ENCODE measurements at regions not wholly inside any gene's neighbourhood (a gene's known extent, or its start where the extent isn't known, plus 50 kb on each side); places are given as distances from the start of the nearest gene placed in this dataset.

- DNase-seq: peak; percentile 14
- in situ Hi-C loops (cut with HindIII; ENCODE audit: low pct_ligation_motif_present, low pct_unique_long_range_greater_than_20kb, low sequenced_read_pairs): no loop called here
Measured at GRCh38 chr9:79360387-79361347, 211.1 kb upstream of the TLE4 start.

GRCh38 chr9:79362100-79363081 lies 209.4 kb upstream of the TLE4 start:
- in situ Hi-C loops (cut with HindIII; ENCODE audit: low pct_ligation_motif_present, low pct_unique_long_range_greater_than_20kb, low sequenced_read_pairs): no loop called here

GRCh38 chr9:79369676-79370075 lies 202.1 kb upstream of the TLE4 start:
- no peak for DNase-seq
- in situ Hi-C loops (cut with HindIII; ENCODE audit: low pct_ligation_motif_present, low pct_unique_long_range_greater_than_20kb, low sequenced_read_pairs): no loop called here

More at GRCh38 chr9:79362100-79363081, 209.4 kb upstream of the TLE4 start:
- DNase-seq: no peak

- DNase-seq: no peak
- in situ Hi-C loops (cut with HindIII; ENCODE audit: low pct_ligation_motif_present, low pct_unique_long_range_greater_than_20kb, low sequenced_read_pairs): no loop called here
Measured at GRCh38 chr9:79371301-79371700, 200.5 kb upstream of the TLE4 start.

GRCh38 chr9:79371948-79372555 lies 199.7 kb upstream of the TLE4 start:
- no peak for DNase-seq
- in situ Hi-C loops (cut with HindIII; ENCODE audit: low pct_ligation_motif_present, low pct_unique_long_range_greater_than_20kb, low sequenced_read_pairs): no loop called here

- in situ Hi-C loops (cut with HindIII; ENCODE audit: low pct_ligation_motif_present, low pct_unique_long_range_greater_than_20kb, low sequenced_read_pairs): no loop called here
- DNase-seq: no peak
Measured at GRCh38 chr9:79377339-79377855, 194.4 kb upstream of the TLE4 start.

- in situ Hi-C loops (cut with HindIII; ENCODE audit: low pct_ligation_motif_present, low pct_unique_long_range_greater_than_20kb, low sequenced_read_pairs): no loop called here
- no peak for DNase-seq
Measured at GRCh38 chr9:79378107-79378506, 193.7 kb upstream of the TLE4 start.

GRCh38 chr9:79382044-79382443 lies 189.7 kb upstream of the TLE4 start:
- in situ Hi-C loops (cut with HindIII; ENCODE audit: low pct_ligation_motif_present, low pct_unique_long_range_greater_than_20kb, low sequenced_read_pairs): no loop called here
- DNase-seq: no peak

- no peak for DNase-seq
- in situ Hi-C loops (cut with HindIII; ENCODE audit: low pct_ligation_motif_present, low pct_unique_long_range_greater_than_20kb, low sequenced_read_pairs): no loop called here
Measured at GRCh38 chr9:79382458-79382857, 189.3 kb upstream of the TLE4 start.

GRCh38 chr9:79383096-79383495 lies 188.7 kb upstream of the TLE4 start:
- no peak for DNase-seq

GRCh38 chr9:79384091-79384490 lies 187.7 kb upstream of the TLE4 start:
- no peak for DNase-seq
- in situ Hi-C loops (cut with HindIII; ENCODE audit: low pct_ligation_motif_present, low pct_unique_long_range_greater_than_20kb, low sequenced_read_pairs): no loop called here

More at GRCh38 chr9:79383096-79383495, 188.7 kb upstream of the TLE4 start:
- in situ Hi-C loops (cut with HindIII; ENCODE audit: low pct_ligation_motif_present, low pct_unique_long_range_greater_than_20kb, low sequenced_read_pairs): no loop called here

GRCh38 chr9:79384501-79384900 lies 187.3 kb upstream of the TLE4 start:
- in situ Hi-C loops (cut with HindIII; ENCODE audit: low pct_ligation_motif_present, low pct_unique_long_range_greater_than_20kb, low sequenced_read_pairs): no loop called here
- DNase-seq: no peak

- no peak for DNase-seq
- in situ Hi-C loops (cut with HindIII; ENCODE audit: low pct_ligation_motif_present, low pct_unique_long_range_greater_than_20kb, low sequenced_read_pairs): no loop called here
Measured at GRCh38 chr9:79387101-79387835, 184.5 kb upstream of the TLE4 start.

GRCh38 chr9:79390077-79390698 lies 181.6 kb upstream of the TLE4 start:
- in situ Hi-C loops (cut with HindIII; ENCODE audit: low pct_ligation_motif_present, low pct_unique_long_range_greater_than_20kb, low sequenced_read_pairs): no loop called here
- no peak for DNase-seq

- no peak for DNase-seq
- in situ Hi-C loops (cut with HindIII; ENCODE audit: low pct_ligation_motif_present, low pct_unique_long_range_greater_than_20kb, low sequenced_read_pairs): no loop called here
Measured at GRCh38 chr9:79390781-79391770, 180.7 kb upstream of the TLE4 start.

GRCh38 chr9:79395228-79395627 lies 176.5 kb upstream of the TLE4 start:
- in situ Hi-C loops (cut with HindIII; ENCODE audit: low pct_ligation_motif_present, low pct_unique_long_range_greater_than_20kb, low sequenced_read_pairs): no loop called here
- DNase-seq: no peak
